Vagina (tissue), 2 donors: ENCODE measurements at regions not wholly inside any gene's neighbourhood (a gene's known extent, or its start where the extent isn't known, plus 50 kb on each side); places are given as distances from the start of the nearest gene placed in this dataset.

Experiments
- CTCF ChIP-seq, 3 experiments: fragments of 450-650 bp in 2 of 3; fragments of 200-600 bp in 1 of 3; sonication (generic) in 1 of 3; IDR thresholded peaks; one replicate each; pipeline ENCODE4 v1.5.1; 2017 to 2019; ENCODE audit warnings: antibody characterized with exemption in 3 of 3, mild to moderate bottlenecking in 2 of 3, moderate library complexity in 2 of 3
- POLR2A ChIP-seq, 2 donors: fragments of 450-650 bp; IDR thresholded peaks; one replicate each; pipeline ENCODE4 v1.6.1; 2017; ENCODE audit warnings: antibody characterized with exemption in 2 of 2, mild to moderate bottlenecking in 2 of 2, moderate library complexity in 2 of 2

- TF ChIP-seq POLR2A (IDR thresholded peaks at IDR 0.05), result no peak
- TF ChIP-seq CTCF (IDR thresholded peaks at IDR 0.05), result no peak
These were observed 83.7 kb upstream of the TRIM77 start for GRCh38 chr11:89626366-89626765.
